Cardiac muscle cell (in vitro differentiated cells and primary cell): ENCODE measurements at regions not wholly inside any gene's neighbourhood (a gene's known extent, or its start where the extent isn't known, plus 50 kb on each side); places are given as distances from the start of the nearest gene placed in this dataset.
A peak's percentile ranks its signal among the peaks of the same experiment; 100 is the strongest.

ENCODE experiments used
- DNase-seq, 2 donors: peaks; one replicate each; pipeline versions ENCODE4 v3.0.0 to v3.0.0-alpha.2; 2010 to 2017; ENCODE audit warnings: low read depth in 1 of 2, low spot score in 1 of 2
- H3K27ac ChIP-seq: fragments of 200-600 bp; sonication (generic); 2 replicates; pipeline ENCODE4 v1.5.1; 2016
- H3K27me3 ChIP-seq: fragments of 200-600 bp; sonication (generic); 2 replicates; pipeline ENCODE4 v1.6.0; 2016; ENCODE audit warnings: control low read depth
- H3K36me3 ChIP-seq: fragments of 200-600 bp; sonication (generic); 2 replicates; pipeline ENCODE4 v1.5.1; 2016; ENCODE audit warnings: control low read depth
- H3K4me1 ChIP-seq: fragments of 200-600 bp; sonication (generic); 2 replicates; pipeline ENCODE4 v1.8.1; 2017; ENCODE audit warnings: low read depth, mild to moderate bottlenecking, mixed run types
- H3K4me3 ChIP-seq: fragments of 200-600 bp; sonication (generic); 2 replicates; pipeline ENCODE4 v1.5.1; 2016; ENCODE audit warnings: mild to moderate bottlenecking
- H3K9me3 ChIP-seq: fragments of 200-600 bp; sonication (generic); 2 replicates; pipeline ENCODE4 v1.5.1; 2017; ENCODE audit warnings: low read depth, mild to moderate bottlenecking, control low read depth
- CTCF ChIP-seq: IDR thresholded peaks from 2 replicates; pipeline ENCODE4 v1.5.1; 2012; ENCODE audit warnings: low read depth, mild to moderate bottlenecking, low read length

GRCh38 chr7:46391231-46392201 is 470.4 kb upstream of the IGFBP3 start:
- Histone ChIP-seq H3K36me3 (no peaks in the 10 kb centered on the region), H3K4me3 (no peak overlapping the region), H3K4me1 (peaks cover 14% of the 10 kb centered on the region), H3K9me3 (no peaks in the 10 kb centered on the region), H3K27ac (no peak overlapping the region), H3K27me3 (no peaks in the 10 kb centered on the region)
- no peak for TF ChIP-seq CTCF
- no peak for DNase-seq

- no peaks in the 10 kb centered on the region for H3K9me3 ChIP-seq
Observed at GRCh38 chr7:46390042-46390441, 469.0 kb upstream of the IGFBP3 start.

GRCh38 chr7:46389146-46389545 is 468.1 kb upstream of the IGFBP3 start:
- no peak overlapping the region for H3K27ac ChIP-seq
- no peaks in the 10 kb centered on the region for H3K36me3 ChIP-seq
- no peaks in the 10 kb centered on the region for H3K27me3 ChIP-seq
- no peak for DNase-seq
- peaks cover 24% of the 10 kb centered on the region for H3K4me1 ChIP-seq
- no peak for TF ChIP-seq CTCF
- H3K9me3 ChIP-seq, result no peaks in the 10 kb centered on the region
- H3K4me3 ChIP-seq, result no peak overlapping the region

More at GRCh38 chr7:46390042-46390441, 469.0 kb upstream of the IGFBP3 start:
- no peaks in the 10 kb centered on the region for H3K27me3 ChIP-seq
- TF ChIP-seq CTCF, result peak; percentile 7
- DNase-seq, result peak in 1 of 2 donors; percentile 8
- peaks cover 24% of the 10 kb centered on the region for H3K4me1 ChIP-seq
- H3K4me3 ChIP-seq, result no peak overlapping the region
- no peak overlapping the region for H3K27ac ChIP-seq
- H3K36me3 ChIP-seq, result no peaks in the 10 kb centered on the region

- peak in 1 of 2 donors; percentile 55 for DNase-seq
- TF ChIP-seq CTCF, result no peak
- H3K27ac ChIP-seq, result no peak overlapping the region
- H3K36me3 ChIP-seq, result no peaks in the 10 kb centered on the region
- H3K4me3 ChIP-seq, result no peak overlapping the region
- H3K9me3 ChIP-seq, result no peaks in the 10 kb centered on the region
- H3K27me3 ChIP-seq, result no peaks in the 10 kb centered on the region
- H3K4me1 ChIP-seq, result peaks cover 24% of the 10 kb centered on the region
Observed at GRCh38 chr7:46387646-46388045, 466.6 kb upstream of the IGFBP3 start.

- no peaks in the 10 kb centered on the region for H3K27me3 ChIP-seq
- H3K4me1 ChIP-seq, result peaks cover 24% of the 10 kb centered on the region
- H3K4me3 ChIP-seq, result no peak overlapping the region
- H3K36me3 ChIP-seq, result no peaks in the 10 kb centered on the region
- TF ChIP-seq CTCF, result no peak
- peak overlapping the region; percentile 84 for H3K27ac ChIP-seq
- DNase-seq, result peak; percentile 32 to 38
- H3K9me3 ChIP-seq, result no peaks in the 10 kb centered on the region
Observed at GRCh38 chr7:46386428-46387399, 465.6 kb upstream of the IGFBP3 start.
